Rectal smooth muscle tissue (tissue), 1 donor: ENCODE measurements at regions not wholly inside any gene's neighbourhood (a gene's known extent, or its start where the extent isn't known, plus 50 kb on each side); places are given as distances from the start of the nearest gene placed in this dataset.
"Not testable (repeated sequence)": the region's sequence is repeated elsewhere in the genome, so short reads cannot be mapped to it uniquely, and the experiment has no call there.

ENCODE experiments used
- H3K27ac ChIP-seq: one replicate; pipeline ENCODE4 v1.7.0; 2013; ENCODE audit warnings: low read depth, low read length, inconsistent platforms
- H3K27me3 ChIP-seq: one replicate; pipeline ENCODE4 v1.7.0; 2013; ENCODE audit warnings: low read length; ENCODE audit not compliant: control insufficient read depth, insufficient read depth
- H3K36me3 ChIP-seq: one replicate; pipeline ENCODE4 v1.7.0; 2013; ENCODE audit warnings: low read length; ENCODE audit not compliant: control insufficient read depth, insufficient read depth
- H3K4me1 ChIP-seq: one replicate; pipeline ENCODE4 v1.7.0; 2013; ENCODE audit warnings: low read length; ENCODE audit not compliant: control insufficient read depth, insufficient read depth
- H3K4me3 ChIP-seq: one replicate; pipeline ENCODE4 v1.7.0; 2013; ENCODE audit warnings: low read length
- H3K9ac ChIP-seq: one replicate; pipeline ENCODE4 v1.7.0; 2013; ENCODE audit warnings: low read length

GRCh38 chr2:7860693-7861092, 821.2 kb upstream of the ID2 start:
- Histone ChIP-seq H3K27ac (no peak overlapping the region), H3K9ac (no peak overlapping the region), H3K36me3 (no peaks in the 10 kb centered on the region), H3K27me3 (no peaks in the 10 kb centered on the region), H3K4me1 (no peaks in the 10 kb centered on the region), H3K4me3 (no peak overlapping the region)

DNA sequence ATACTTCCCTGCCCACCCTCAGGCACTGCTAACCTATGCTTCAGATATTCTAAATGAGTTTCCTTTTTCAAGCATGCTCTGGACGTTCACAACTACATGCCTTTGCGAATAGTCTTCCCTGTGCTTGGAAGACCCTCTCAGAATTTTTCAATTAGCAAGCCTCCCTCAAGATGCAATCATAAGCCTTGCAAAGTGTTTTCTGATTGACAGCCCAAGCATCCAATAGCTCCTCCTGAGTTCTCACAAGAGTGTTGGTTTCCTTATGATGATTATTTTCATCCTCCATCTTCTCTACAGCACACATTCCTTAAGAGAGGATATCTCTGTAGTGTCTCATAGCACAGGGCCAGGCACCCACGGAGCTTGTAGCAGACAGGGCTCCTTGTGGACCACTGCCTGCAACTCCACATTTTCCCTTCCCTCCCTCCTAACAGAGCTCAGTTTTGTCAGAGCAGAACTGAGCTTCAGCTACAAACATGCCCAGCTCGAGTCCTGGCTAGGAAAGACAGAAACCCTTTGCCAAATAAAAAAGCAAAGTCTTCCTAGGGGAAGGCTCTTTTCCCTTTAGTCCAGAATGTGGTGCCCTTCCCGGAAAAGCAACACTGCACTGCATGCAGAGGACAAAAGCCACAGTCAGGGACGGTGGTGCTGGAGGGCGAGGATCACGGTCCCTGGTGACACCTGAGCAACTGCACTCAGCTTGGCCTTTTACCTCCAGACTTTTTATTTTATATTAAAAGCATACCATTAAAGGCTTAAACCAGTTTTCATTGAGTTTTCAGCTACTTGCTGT, 819.8 kb upstream of the ID2 start:
- H3K36me3 ChIP-seq = no peaks in the 10 kb centered on the region
- H3K27me3 ChIP-seq = no peaks in the 10 kb centered on the region
- H3K4me1 ChIP-seq = no peaks in the 10 kb centered on the region
- H3K4me3 ChIP-seq = no peak overlapping the region
- H3K27ac ChIP-seq = no peak overlapping the region
- no peak overlapping the region for H3K9ac ChIP-seq

GRCh38 chr2:7866104-7866503, 815.8 kb upstream of the ID2 start:
- no peaks in the 10 kb centered on the region for H3K36me3 ChIP-seq

GRCh38 chr2:7866825-7867224, 815.0 kb upstream of the ID2 start:
- Histone ChIP-seq H3K4me3 (no peak overlapping the region), H3K36me3 (no peaks in the 10 kb centered on the region), H3K27me3 (no peaks in the 10 kb centered on the region), H3K27ac (no peak overlapping the region), H3K9ac (no peak overlapping the region), H3K4me1 (no peaks in the 10 kb centered on the region)

More at GRCh38 chr2:7866104-7866503, 815.8 kb upstream of the ID2 start:
- no peaks in the 10 kb centered on the region for H3K27me3 ChIP-seq
- H3K4me3 ChIP-seq = no peak overlapping the region
- H3K27ac ChIP-seq = no peak overlapping the region
- H3K9ac ChIP-seq = no peak overlapping the region
- H3K4me1 ChIP-seq = no peaks in the 10 kb centered on the region

- no peaks in the 10 kb centered on the region for H3K27me3 ChIP-seq
- H3K4me1 ChIP-seq = no peaks in the 10 kb centered on the region
- H3K9ac ChIP-seq = no peak overlapping the region
- no peaks in the 10 kb centered on the region for H3K36me3 ChIP-seq
- H3K4me3 ChIP-seq = no peak overlapping the region
- H3K27ac ChIP-seq = no peak overlapping the region
Observed at GRCh38 chr2:7867867-7868266, 814.0 kb upstream of the ID2 start.

DNA sequence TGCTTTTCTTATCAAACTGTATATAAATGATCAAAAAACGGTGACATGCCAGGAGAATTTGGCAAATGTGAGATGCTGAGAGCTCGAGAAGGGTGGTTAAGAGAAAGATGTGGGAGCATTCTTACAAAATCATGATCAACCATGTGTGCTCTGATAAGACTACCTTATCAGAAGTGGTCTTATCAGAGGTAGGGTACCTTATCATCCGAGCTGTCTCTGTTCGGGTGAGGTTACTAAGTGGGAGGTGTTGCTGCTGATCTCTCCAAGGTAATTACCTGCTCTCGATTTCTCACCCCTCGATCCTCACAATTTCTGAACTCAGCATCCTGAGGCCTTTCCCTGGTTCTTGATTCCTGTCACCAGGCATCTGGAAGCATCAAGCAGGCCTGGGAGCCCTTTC, 813.0 kb upstream of the ID2 start:
- Histone ChIP-seq H3K4me1 (no peaks in the 10 kb centered on the region), H3K27me3 (no peaks in the 10 kb centered on the region), H3K9ac (no peak overlapping the region), H3K36me3 (no peaks in the 10 kb centered on the region), H3K4me3 (no peak overlapping the region), H3K27ac (no peak overlapping the region)

DNA sequence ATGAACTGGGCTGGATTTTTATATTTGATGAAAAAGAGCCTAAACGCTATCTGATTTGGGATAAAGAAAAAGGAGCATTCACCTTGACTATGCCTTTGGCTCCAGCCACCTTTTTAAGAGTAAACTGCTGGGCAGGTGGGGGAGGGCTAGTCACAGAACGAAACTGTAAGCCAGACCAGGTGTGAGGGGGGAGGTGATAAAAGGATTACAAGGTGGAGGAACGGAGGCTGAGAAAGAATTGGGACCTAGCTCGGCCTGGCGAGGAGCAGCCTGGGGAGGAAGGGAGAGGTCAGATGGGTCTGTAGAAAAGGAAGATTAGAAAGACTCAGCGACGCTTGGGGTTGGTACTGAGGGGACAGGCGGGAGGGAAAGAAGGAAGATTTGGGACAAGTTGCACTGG, 805.4 kb upstream of the ID2 start:
- H3K9ac ChIP-seq, H3K4me3 ChIP-seq, H3K27me3 ChIP-seq, H3K27ac ChIP-seq, H3K36me3 ChIP-seq, H3K4me1 ChIP-seq: not testable (repeated sequence)

DNA sequence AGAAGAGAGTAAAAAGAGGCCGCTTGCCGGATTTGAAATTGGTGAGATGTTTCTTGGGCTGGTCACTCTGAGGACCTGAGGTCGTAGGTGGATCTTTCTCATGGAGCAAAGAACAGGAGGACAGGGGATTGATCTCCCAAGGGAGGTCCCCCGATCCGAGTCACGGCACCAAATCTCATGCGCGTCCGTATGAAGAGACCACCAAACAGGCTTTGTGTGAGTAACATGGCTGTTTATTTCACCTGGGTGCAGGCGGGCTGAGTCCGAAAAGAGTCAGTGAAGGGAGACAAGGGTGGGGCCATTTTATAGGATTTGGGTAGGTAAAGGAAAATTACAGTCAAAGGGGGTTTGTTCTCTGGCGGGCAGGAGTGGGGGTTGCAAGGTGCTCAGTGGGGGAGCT, 803.6 kb upstream of the ID2 start:
- not testable (repeated sequence) for H3K27me3 ChIP-seq, H3K4me1 ChIP-seq, H3K36me3 ChIP-seq, H3K9ac ChIP-seq, H3K4me3 ChIP-seq, H3K27ac ChIP-seq

DNA sequence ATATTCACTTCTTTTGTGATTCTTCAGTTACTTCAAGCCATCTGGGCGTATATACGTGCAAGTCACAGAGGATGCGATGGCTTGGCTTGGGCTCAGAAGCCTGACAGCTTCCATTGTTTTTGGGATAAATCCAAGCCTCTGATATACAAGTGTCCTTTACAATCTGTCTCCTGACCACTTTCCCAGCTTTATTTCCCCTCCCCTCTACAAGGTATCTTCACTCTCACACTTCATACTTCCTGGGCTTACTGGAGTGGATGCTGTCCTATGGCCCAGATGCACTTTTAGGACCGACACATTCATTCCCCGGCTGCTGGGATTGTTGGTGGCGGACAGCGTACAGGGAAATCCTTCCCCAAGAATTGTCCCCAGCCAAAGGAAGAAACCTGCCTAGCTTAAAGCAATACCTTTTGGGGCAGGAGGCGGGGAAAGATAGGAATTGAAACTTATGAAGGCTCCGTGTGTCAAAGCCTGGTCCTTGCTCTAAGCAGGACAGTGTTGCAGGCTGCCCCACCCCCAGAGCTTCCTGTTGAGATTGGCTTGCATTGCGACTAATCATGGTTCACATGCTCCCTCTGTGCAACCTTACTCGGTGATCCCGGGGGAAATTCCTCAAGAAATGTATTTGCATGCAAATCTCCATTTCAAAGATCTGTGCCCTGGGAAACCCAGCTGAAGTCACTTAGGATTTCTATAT, 802.9 kb upstream of the ID2 start:
- no peaks in the 10 kb centered on the region for H3K36me3 ChIP-seq
- peaks cover 8% of the 10 kb centered on the region for H3K4me1 ChIP-seq
- no peak overlapping the region for H3K27ac ChIP-seq
- no peaks in the 10 kb centered on the region for H3K27me3 ChIP-seq
- no peak overlapping the region for H3K9ac ChIP-seq
- H3K4me3 ChIP-seq = no peak overlapping the region

DNA sequence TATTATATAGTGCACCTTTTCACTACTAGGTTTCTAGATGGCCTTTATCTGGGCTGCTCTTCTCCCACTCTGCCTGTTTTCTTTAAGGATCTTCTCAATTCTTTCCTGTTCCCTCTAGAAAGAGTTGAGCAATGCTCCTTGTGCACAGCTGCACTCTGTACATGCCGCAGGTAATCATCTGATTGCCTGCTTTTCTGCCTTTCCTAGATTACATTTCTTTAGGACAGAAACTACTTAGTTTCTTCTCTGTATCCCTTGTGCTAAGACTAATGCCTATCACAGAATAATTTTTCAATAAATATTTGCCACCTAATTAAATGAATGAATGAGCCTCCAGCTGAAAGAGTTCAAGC, 802.4 kb upstream of the ID2 start:
- H3K9ac ChIP-seq = no peak overlapping the region
- H3K27ac ChIP-seq = no peak overlapping the region
- no peaks in the 10 kb centered on the region for H3K27me3 ChIP-seq
- H3K4me1 ChIP-seq = peaks cover 8% of the 10 kb centered on the region
- H3K36me3 ChIP-seq = no peaks in the 10 kb centered on the region
- no peak overlapping the region for H3K4me3 ChIP-seq

- H3K4me3 ChIP-seq = no peak overlapping the region
- no peaks in the 10 kb centered on the region for H3K36me3 ChIP-seq
- H3K9ac ChIP-seq = no peak overlapping the region
- H3K27ac ChIP-seq = no peak overlapping the region
- no peaks in the 10 kb centered on the region for H3K27me3 ChIP-seq
- H3K4me1 ChIP-seq = peaks cover 8% of the 10 kb centered on the region
Observed at GRCh38 chr2:7880126-7880525, 801.7 kb upstream of the ID2 start.

DNA sequence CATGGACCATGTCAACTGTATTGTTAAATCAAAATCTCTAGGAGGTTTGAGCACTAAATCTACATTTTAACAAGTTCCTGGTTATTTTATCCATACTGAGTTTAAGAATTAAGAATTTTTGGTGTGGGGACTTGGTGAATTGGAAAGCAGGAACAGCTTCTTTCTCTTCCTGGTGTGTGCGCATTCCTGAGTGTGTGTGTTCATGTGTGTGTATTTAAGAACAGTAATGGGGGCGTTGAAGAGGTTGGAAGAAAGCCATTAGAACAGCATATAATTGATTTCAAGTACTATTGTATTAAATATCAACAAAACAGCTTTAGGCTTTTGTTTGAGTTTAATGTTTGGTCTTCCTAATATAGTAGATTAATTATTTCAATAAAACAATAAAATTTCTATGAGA, 801.3 kb upstream of the ID2 start:
- Histone ChIP-seq H3K4me3 (no peak overlapping the region), H3K36me3 (no peaks in the 10 kb centered on the region), H3K4me1 (peaks cover 8% of the 10 kb centered on the region), H3K9ac (no peak overlapping the region), H3K27ac (no peak overlapping the region), H3K27me3 (no peaks in the 10 kb centered on the region)

DNA sequence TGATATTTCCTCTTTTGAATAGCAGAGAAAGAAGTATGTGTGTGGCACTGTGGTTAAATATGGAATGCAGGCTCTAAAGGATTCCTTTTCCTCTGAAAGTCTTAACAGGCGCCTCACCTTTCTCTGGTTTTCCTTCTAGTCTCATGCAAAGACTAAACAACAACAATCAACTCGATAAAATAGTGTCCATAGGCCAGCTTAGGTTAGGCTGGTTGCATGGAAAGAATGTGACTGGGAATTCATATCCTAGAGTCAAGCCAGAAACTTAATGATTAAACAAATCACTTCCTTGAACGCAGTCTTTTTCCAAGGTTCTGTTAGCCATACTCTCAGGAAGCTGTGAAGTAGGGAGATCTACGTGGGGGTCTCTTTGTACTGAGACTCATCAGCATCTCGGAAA, 800.8 kb upstream of the ID2 start:
- no peak overlapping the region for H3K27ac ChIP-seq

More for the DNA sequence above, 800.8 kb upstream of the ID2 start:
- no peak overlapping the region for H3K9ac ChIP-seq
- H3K4me1 ChIP-seq = peaks cover 8% of the 10 kb centered on the region
- no peak overlapping the region for H3K4me3 ChIP-seq
- H3K36me3 ChIP-seq = no peaks in the 10 kb centered on the region
- no peaks in the 10 kb centered on the region for H3K27me3 ChIP-seq
